Neuronal stem cell (in vitro differentiated cells): ENCODE measurements at regions not wholly inside any gene's neighbourhood (a gene's known extent, or its start where the extent isn't known, plus 50 kb on each side); places are given as distances from the start of the nearest gene placed in this dataset.

Source experiments
- DNase-seq: peaks from one replicate; pipeline ENCODE4 v3.0.0-alpha.2; 2013; ENCODE audit warnings: low spot score
- H2AFZ ChIP-seq: one replicate; pipeline ENCODE4 v1.6.1; 2013; ENCODE audit warnings: mild to moderate bottlenecking, low read length, inconsistent platforms
- H2AK5ac ChIP-seq: 2 replicates; pipeline ENCODE4 v1.6.1; 2013; ENCODE audit warnings: low read depth, mild to moderate bottlenecking, inconsistent platforms, low read length, moderate library complexity, mixed read lengths
- H2BK120ac ChIP-seq: 2 replicates; pipeline ENCODE4 v1.6.1; 2013; ENCODE audit warnings: low read depth, mild to moderate bottlenecking, inconsistent platforms, low read length, moderate library complexity, mixed read lengths
- H2BK12ac ChIP-seq: one replicate; pipeline ENCODE4 v1.6.1; 2013; ENCODE audit warnings: low read length, inconsistent platforms
- H2BK15ac ChIP-seq: 2 replicates; pipeline ENCODE4 v1.6.1; 2013; ENCODE audit warnings: mild to moderate bottlenecking, low read length, inconsistent platforms, mixed read lengths
- H2BK5ac ChIP-seq: one replicate; pipeline ENCODE4 v1.6.1; 2013; ENCODE audit warnings: inconsistent platforms, mild to moderate bottlenecking, low read length, moderate library complexity
- H3K14ac ChIP-seq: one replicate; pipeline ENCODE4 v1.6.1; 2013; ENCODE audit warnings: low read length, inconsistent platforms
- H3K18ac ChIP-seq: 2 replicates; pipeline ENCODE4 v1.6.1; 2013; ENCODE audit warnings: low read length, inconsistent platforms
- H3K23ac ChIP-seq: 2 replicates; pipeline ENCODE4 v1.6.1; 2013; ENCODE audit warnings: low read depth, mild to moderate bottlenecking, mixed read lengths, low read length, inconsistent platforms; ENCODE audit not compliant: poor library complexity
- H3K27ac ChIP-seq: replicated peaks from 3 replicates; pipeline ENCODE4 v1.5.1; 2013; ENCODE audit warnings: low read length, inconsistent platforms
- H3K27me3 ChIP-seq, 3 experiments: 2 replicates each; pipeline ENCODE4 v1.6.1; 2013; ENCODE audit warnings: low read length in 3 of 3, mild to moderate bottlenecking in 2 of 3, inconsistent platforms in 1 of 3, low read depth in 1 of 3, mixed read lengths in 1 of 3, moderate library complexity in 1 of 3; ENCODE audit not compliant: control insufficient read depth in 3 of 3, insufficient read depth in 3 of 3
- H3K36me3 ChIP-seq, 2 donors: replicated peaks in 1 of 2; 2 replicates each; pipeline ENCODE4 v1.6.1; 2013; ENCODE audit warnings: low read length in 2 of 2; ENCODE audit not compliant: control insufficient read depth in 2 of 2, insufficient read depth in 2 of 2
- H3K4ac ChIP-seq: 2 replicates; pipeline ENCODE4 v1.6.1; 2013; ENCODE audit warnings: inconsistent platforms, mild to moderate bottlenecking, low read length, moderate library complexity
- H3K4me1 ChIP-seq, 2 donors: 1 replicate in 1 of 2; 2 replicates in 1 of 2; pipeline ENCODE4 v1.6.1; 2013; ENCODE audit warnings: low read length in 2 of 2, low read depth in 1 of 2; ENCODE audit not compliant: control insufficient read depth in 2 of 2, insufficient read depth in 1 of 2
- H3K4me2 ChIP-seq: one replicate; pipeline ENCODE4 v1.6.1; 2013; ENCODE audit warnings: mild to moderate bottlenecking, low read length, inconsistent platforms; ENCODE audit not compliant: insufficient read depth, poor library complexity, severe bottlenecking
- H3K4me3 ChIP-seq, 2 donors: 2 replicates each; pipeline ENCODE4 v1.5.1; 2013; ENCODE audit warnings: low read length in 2 of 2, mild to moderate bottlenecking in 2 of 2, inconsistent platforms in 1 of 2, moderate library complexity in 1 of 2
- H3K79me1 ChIP-seq: one replicate; pipeline ENCODE4 v1.6.1; 2013; ENCODE audit warnings: low read depth, mild to moderate bottlenecking, inconsistent platforms, low read length, moderate library complexity
- H3K9ac ChIP-seq: one replicate; pipeline ENCODE4 v1.6.1; 2013; ENCODE audit warnings: mild to moderate bottlenecking, low read depth, low read length, inconsistent platforms; ENCODE audit not compliant: poor library complexity
- H3K9me3 ChIP-seq, 2 donors: replicated peaks in 1 of 2; 2 replicates each; pipeline versions ENCODE3 to v1.6.1; 2013; ENCODE audit warnings: low read length in 2 of 2, mild to moderate bottlenecking in 2 of 2, inconsistent platforms in 1 of 2, low read depth in 1 of 2, mixed read lengths in 1 of 2, moderate library complexity in 1 of 2; ENCODE audit not compliant: control insufficient read depth in 2 of 2, insufficient read depth in 1 of 2
- H4K8ac ChIP-seq: one replicate; pipeline ENCODE4 v1.6.1; 2013; ENCODE audit warnings: low read depth, mild to moderate bottlenecking, inconsistent platforms, low read length, moderate library complexity
- H4K91ac ChIP-seq: one replicate; pipeline ENCODE4 v1.6.1; 2013; ENCODE audit warnings: low read length, low read depth, mild to moderate bottlenecking, inconsistent platforms; ENCODE audit not compliant: poor library complexity
- WGBS, 2 donors: extraction: QIAGEN DNeasy Blood & Tissue Kit; methylation state at CpG; one replicate each; pipeline ENCODE4 v1.1.7; 2013; ENCODE audit warnings: missing lambda C conversion rate in 2 of 2, mixed read lengths in 1 of 2; ENCODE audit not compliant: insufficient read length in 2 of 2, insufficient replicate concordance in 1 of 2; ENCODE audit errors: extremely low coverage in 2 of 2; 5-methylcytosine and 5-hydroxymethylcytosine counted together

DNA sequence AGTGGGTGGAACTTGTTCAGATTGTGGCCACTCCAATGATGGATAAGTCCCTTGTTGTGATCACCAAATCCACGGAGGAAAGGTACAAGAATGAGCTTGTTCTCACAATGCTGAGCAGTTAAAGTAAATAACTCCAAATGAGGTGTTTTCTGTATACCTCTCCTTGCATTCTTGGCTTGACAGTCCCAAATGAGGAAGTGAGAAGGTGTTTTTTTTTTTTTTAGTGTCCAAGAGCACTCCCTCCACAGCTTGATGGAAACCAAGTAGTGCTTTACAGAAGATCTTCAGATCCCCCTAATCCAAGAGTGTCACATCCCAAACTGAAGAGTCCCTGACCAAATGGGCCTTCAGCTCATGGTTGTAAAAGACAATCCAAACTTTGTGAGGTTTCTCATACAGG, 153.6 kb downstream of the ATP23 start:
- Histone ChIP-seq H3K9ac (no peak overlapping the region), H3K27me3 (no peaks in the 10 kb centered on the region), H3K27ac (no peak overlapping the region), H3K4me1 (no peaks in the 10 kb centered on the region), H3K4ac (no peak overlapping the region), H2BK15ac (no peak overlapping the region), H3K9me3 (no peaks in the 10 kb centered on the region), H4K8ac (no peak overlapping the region), H4K91ac (no peak overlapping the region), H3K4me2 (no peak overlapping the region), H3K14ac (no peak overlapping the region), H3K18ac (no peak overlapping the region), H2AK5ac (no peak overlapping the region), H3K4me3 (no peak overlapping the region), H2BK120ac (no peak overlapping the region), H2BK12ac (no peak overlapping the region), H2AFZ (no peak overlapping the region), H2BK5ac (no peak overlapping the region), H3K23ac (no peak overlapping the region), H3K36me3 (no peaks in the 10 kb centered on the region), H3K79me1 (no peaks in the 10 kb centered on the region)
- no CpG with 5 or more reads among the region's 1 CpG for WGBS, 2 donors
- no peak for DNase-seq

DNA sequence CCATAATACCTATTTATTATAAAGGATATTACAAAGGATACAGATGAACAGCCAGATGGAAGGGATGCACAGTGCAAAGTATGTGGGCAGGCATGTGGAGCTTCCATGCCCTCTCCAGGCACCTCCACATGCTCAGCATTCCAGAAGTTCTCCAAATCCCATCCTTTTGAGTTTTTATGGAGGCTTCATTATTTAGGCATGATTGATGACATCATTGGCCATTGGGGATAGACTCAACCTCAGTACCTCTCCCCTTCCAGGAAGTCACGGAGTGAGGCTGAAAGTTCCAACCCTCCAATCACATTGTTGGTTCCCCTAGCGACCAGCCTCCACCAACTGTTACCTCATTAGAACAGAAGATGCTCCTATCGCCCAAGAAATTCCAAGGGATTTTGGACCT, 156.4 kb downstream of the ATP23 start:
- H3K9ac ChIP-seq, result no peak overlapping the region
- H3K18ac ChIP-seq, result no peak overlapping the region
- H3K27ac ChIP-seq, result no peak overlapping the region
- DNase-seq, result no peak
- no peak overlapping the region for H2BK120ac ChIP-seq
- no CpG with 5 or more reads among the region's 3 CpGs for WGBS, 2 donors
- no peak overlapping the region for H2BK15ac ChIP-seq
- no peak overlapping the region for H4K91ac ChIP-seq
- no peak overlapping the region for H2AK5ac ChIP-seq
- H3K4me3 ChIP-seq, result no peak overlapping the region
- no peak overlapping the region for H2AFZ ChIP-seq
- no peaks in the 10 kb centered on the region for H3K9me3 ChIP-seq
- no peaks in the 10 kb centered on the region for H3K36me3 ChIP-seq
- no peak overlapping the region for H3K14ac ChIP-seq
- no peaks in the 10 kb centered on the region for H3K4me1 ChIP-seq
- no peaks in the 10 kb centered on the region for H3K27me3 ChIP-seq
- H4K8ac ChIP-seq, result no peak overlapping the region
- H2BK5ac ChIP-seq, result no peak overlapping the region
- no peak overlapping the region for H3K23ac ChIP-seq
- no peaks in the 10 kb centered on the region for H3K79me1 ChIP-seq
- H3K4ac ChIP-seq, result no peak overlapping the region
- H3K4me2 ChIP-seq, result no peak overlapping the region
- no peak overlapping the region for H2BK12ac ChIP-seq

DNA sequence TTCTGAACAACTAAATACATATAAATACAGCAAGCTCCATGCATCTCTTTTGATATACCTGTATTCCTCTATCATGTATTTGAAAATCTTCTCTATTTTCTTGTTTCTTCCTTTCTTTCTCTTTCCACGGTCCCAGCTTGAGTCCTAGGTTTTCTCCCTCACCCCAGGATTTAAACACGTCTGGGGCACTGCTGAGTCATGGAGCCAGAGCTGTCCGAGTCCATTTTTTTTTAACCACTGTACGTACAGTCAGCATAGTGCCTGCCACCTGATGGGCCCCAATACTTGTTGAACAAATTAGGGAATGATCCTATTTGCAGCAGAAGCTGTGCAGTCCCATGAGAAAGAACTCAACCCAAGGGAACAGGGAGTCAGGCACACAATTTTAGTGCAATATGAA, 158.1 kb downstream of the ATP23 start:
- Histone ChIP-seq H3K27ac (no peak overlapping the region), H3K9me3 (no peaks in the 10 kb centered on the region), H3K4me2 (no peak overlapping the region), H2BK120ac (no peak overlapping the region), H3K36me3 (no peaks in the 10 kb centered on the region), H4K8ac (no peak overlapping the region), H3K9ac (no peak overlapping the region), H3K4ac (no peak overlapping the region), H4K91ac (no peak overlapping the region), H3K4me3 (no peak overlapping the region), H2BK12ac (no peak overlapping the region), H3K23ac (no peak overlapping the region), H2BK15ac (no peak overlapping the region), H2AK5ac (no peak overlapping the region), H3K4me1 (no peaks in the 10 kb centered on the region), H3K79me1 (no peaks in the 10 kb centered on the region), H3K18ac (no peak overlapping the region), H3K14ac (no peak overlapping the region), H2BK5ac (no peak overlapping the region), H3K27me3 (no peaks in the 10 kb centered on the region), H2AFZ (no peak overlapping the region)
- no peak for DNase-seq
- no CpG with 5 or more reads among the region's 4 CpGs for WGBS, 2 donors

DNA sequence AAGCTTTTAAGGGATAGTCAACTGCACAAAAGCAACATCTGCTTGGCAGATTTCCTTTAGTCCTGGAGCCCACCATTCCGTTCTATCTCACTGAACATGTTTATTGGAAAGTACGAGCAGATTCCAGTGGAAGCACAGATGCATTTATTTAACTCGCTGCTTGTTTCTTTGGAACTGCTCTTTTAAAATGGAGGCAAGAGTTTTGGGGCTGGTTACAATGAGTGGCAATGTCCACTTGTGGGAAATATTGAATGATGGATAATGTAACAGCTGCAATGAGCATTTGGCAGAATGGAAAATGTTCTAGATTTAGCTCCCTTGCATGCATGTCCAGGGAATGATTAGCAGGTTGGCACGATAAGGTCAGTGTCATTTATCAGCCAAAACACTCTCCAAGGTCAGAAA, 163.0 kb downstream of the ATP23 start:
- DNase-seq, result no peak
- no peak overlapping the region for H3K23ac ChIP-seq

More for the DNA sequence above, 163.0 kb downstream of the ATP23 start:
- WGBS, 2 donors, result no CpG with 5 or more reads among the region's 4 CpGs
- H2AFZ ChIP-seq, result no peak overlapping the region
- no peaks in the 10 kb centered on the region for H3K4me1 ChIP-seq
- H2BK120ac ChIP-seq, result no peak overlapping the region
- no peak overlapping the region for H3K27ac ChIP-seq
- H2BK15ac ChIP-seq, result no peak overlapping the region
- H2BK5ac ChIP-seq, result no peak overlapping the region
- no peak overlapping the region for H3K9ac ChIP-seq
- no peak overlapping the region for H3K4me2 ChIP-seq
- no peaks in the 10 kb centered on the region for H3K9me3 ChIP-seq
- H3K18ac ChIP-seq, result no peak overlapping the region
- H3K4ac ChIP-seq, result no peak overlapping the region
- no peaks in the 10 kb centered on the region for H3K79me1 ChIP-seq
- no peak overlapping the region for H3K14ac ChIP-seq
- H2BK12ac ChIP-seq, result no peak overlapping the region
- no peaks in the 10 kb centered on the region for H3K36me3 ChIP-seq
- no peak overlapping the region for H4K91ac ChIP-seq
- no peaks in the 10 kb centered on the region for H3K27me3 ChIP-seq
- H3K4me3 ChIP-seq, result no peak overlapping the region
- no peak overlapping the region for H4K8ac ChIP-seq
- no peak overlapping the region for H2AK5ac ChIP-seq
